Keratinocyte (primary cell): ENCODE measurements at regions not wholly inside any gene's neighbourhood (a gene's known extent, or its start where the extent isn't known, plus 50 kb on each side); places are given as distances from the start of the nearest gene placed in this dataset.

ENCODE experiments used
- DNase-seq: peaks from one replicate; pipeline ENCODE4 v3.0.0-alpha.2; 2011; ENCODE audit warnings: low read depth, missing footprints, low spot score
- FAIRE-seq: peaks from 2 replicates; lab custom pipeline; 2011; peaks lifted over from hg19 to GRCh38; lab: Jason Lieb, UNC
- H2AFZ ChIP-seq: 2 replicates; pipeline ENCODE4 v1.6.0; 2012; ENCODE audit warnings: low read length, control low read depth, inconsistent platforms; ENCODE audit not compliant: control insufficient read depth
- H3K27ac ChIP-seq: 2 replicates; pipeline ENCODE4 v1.5.1; 2011; ENCODE audit warnings: low read length; ENCODE audit not compliant: control insufficient read depth, insufficient read depth
- H3K27me3 ChIP-seq: 3 replicates; pipeline ENCODE4 v1.6.0; 2011; ENCODE audit warnings: low read length; ENCODE audit not compliant: control insufficient read depth, insufficient read depth; ENCODE audit errors: extremely low read depth
- H3K36me3 ChIP-seq, 2 experiments: 2 replicates in 1 of 2; 3 replicates in 1 of 2; pipeline ENCODE4 v1.5.1; 2011; ENCODE audit warnings: low read length in 2 of 2, mild to moderate bottlenecking in 1 of 2; ENCODE audit not compliant: control insufficient read depth in 2 of 2, insufficient read depth in 2 of 2; ENCODE audit errors: extremely low read depth in 1 of 2
- H3K4me1 ChIP-seq: 3 replicates; pipeline ENCODE4 v1.5.1; 2011; ENCODE audit warnings: low read length; ENCODE audit not compliant: control insufficient read depth, insufficient read depth; ENCODE audit errors: extremely low read depth
- H3K4me2 ChIP-seq: 3 replicates; pipeline ENCODE4 v1.6.0; 2011; ENCODE audit warnings: low read depth, low read length; ENCODE audit not compliant: control insufficient read depth, insufficient read depth; ENCODE audit errors: extremely low read depth
- H3K4me3 ChIP-seq, 3 experiments: fragments of 200-600 bp in 1 of 3; sonication (generic) in 1 of 3; 2 replicates in 2 of 3; 3 replicates in 1 of 3; pipeline ENCODE4 v1.5.1; 2011 to 2016; ENCODE audit warnings: low read length in 3 of 3, mild to moderate bottlenecking in 3 of 3, control low read depth in 2 of 3, inconsistent platforms in 1 of 3, low read depth in 1 of 3, mixed read lengths in 1 of 3, mixed run types in 1 of 3, moderate library complexity in 1 of 3; ENCODE audit not compliant: control insufficient read depth in 2 of 3, insufficient read depth in 2 of 3; ENCODE audit errors: extremely low read depth in 1 of 3
- H3K79me2 ChIP-seq: 2 replicates; pipeline ENCODE4 v1.6.0; 2012; ENCODE audit warnings: low read length; ENCODE audit not compliant: control insufficient read depth, insufficient read depth
- H3K9ac ChIP-seq: 3 replicates; pipeline ENCODE4 v1.6.0; 2011; ENCODE audit warnings: low read length; ENCODE audit not compliant: control insufficient read depth, insufficient read depth; ENCODE audit errors: extremely low read depth
- H3K9me1 ChIP-seq: 3 replicates; pipeline ENCODE4 v1.6.0; 2011; ENCODE audit warnings: low read length; ENCODE audit not compliant: control insufficient read depth, insufficient read depth; ENCODE audit errors: extremely low read depth
- H3K9me3 ChIP-seq: 2 replicates; pipeline ENCODE4 v1.5.1; 2012; ENCODE audit warnings: low read depth, low read length; ENCODE audit not compliant: control insufficient read depth
- H4K20me1 ChIP-seq: 3 replicates; pipeline ENCODE4 v1.6.0; 2011; ENCODE audit warnings: low read length; ENCODE audit not compliant: control insufficient read depth, insufficient read depth; ENCODE audit errors: extremely low read depth
- CTCF ChIP-seq, 3 experiments: IDR thresholded peaks in 1 of 3; conservative IDR thresholded peaks in 1 of 3; optimal IDR thresholded peaks in 1 of 3; 2 replicates in 2 of 3; 3 replicates in 1 of 3; pipeline versions ENCODE3 to v1.5.1; 2011; ENCODE audit warnings: low read length in 3 of 3, mild to moderate bottlenecking in 3 of 3, moderate library complexity in 2 of 3, control low read depth in 1 of 3, inconsistent platforms in 1 of 3; ENCODE audit not compliant: insufficient read depth in 2 of 3; ENCODE audit errors: extremely low read depth in 1 of 3
- EZH2 ChIP-seq: IDR thresholded peaks from one replicate; pipeline ENCODE4 v1.6.1; 2012; ENCODE audit warnings: inconsistent platforms, mild to moderate bottlenecking, low read length, moderate library complexity
- dilution Hi-C: fragments of 300-500 bp; cut with MboI; formaldehyde crosslinking; loops from one replicate; pipeline ENCODE4 v1.7.0; 2020; ENCODE audit warnings: low sequenced_read_pairs; ENCODE audit not compliant: extremely low pct_ligation_motif_present

- FAIRE-seq (no peak), DNase-seq (no peak)
- dilution Hi-C loops: no loop called here
- H3K9ac ChIP-seq: no peak overlapping the region
- TF ChIP-seq CTCF (optimal IDR thresholded peaks at IDR 0.05 in 1 of 3, IDR thresholded peaks at IDR 0.05 in 1 of 3, conservative IDR thresholded peaks at IDR 0.05 in 1 of 3; ENCODE audit: extremely low read depth in 1 of 3, insufficient read depth in 2 of 3, low read length in 3 of 3) (no peak), EZH2 (no peak)
- no peak overlapping the region for H3K27ac ChIP-seq
- H3K36me3 ChIP-seq: no peaks in the 10 kb centered on the region
- H3K4me2 ChIP-seq: no peak overlapping the region
- no peak overlapping the region for H3K4me3 ChIP-seq
- no peaks in the 10 kb centered on the region for H3K79me2 ChIP-seq
- H2AFZ ChIP-seq: no peak overlapping the region
- no peaks in the 10 kb centered on the region for H3K9me1 ChIP-seq
- H3K4me1 ChIP-seq: no peaks in the 10 kb centered on the region
- no peaks in the 10 kb centered on the region for H3K27me3 ChIP-seq
- no peaks in the 10 kb centered on the region for H3K9me3 ChIP-seq
- H4K20me1 ChIP-seq: no peaks in the 10 kb centered on the region
Observed at GRCh38 chr6:74182992-74183391, 487.0 kb downstream of the CD109 start.

- no peak overlapping the region for H3K9ac ChIP-seq
- no peaks in the 10 kb centered on the region for H3K9me1 ChIP-seq
- TF ChIP-seq CTCF (optimal IDR thresholded peaks at IDR 0.05 in 1 of 3, IDR thresholded peaks at IDR 0.05 in 1 of 3, conservative IDR thresholded peaks at IDR 0.05 in 1 of 3; ENCODE audit: extremely low read depth in 1 of 3, insufficient read depth in 2 of 3, low read length in 3 of 3) (no peak), EZH2 (no peak)
- FAIRE-seq: no peak
- H3K4me2 ChIP-seq: no peak overlapping the region
- H3K27ac ChIP-seq: no peak overlapping the region
- no peaks in the 10 kb centered on the region for H4K20me1 ChIP-seq
- no peaks in the 10 kb centered on the region for H3K79me2 ChIP-seq
- H2AFZ ChIP-seq: no peak overlapping the region
- H3K27me3 ChIP-seq: no peaks in the 10 kb centered on the region
- H3K36me3 ChIP-seq: no peaks in the 10 kb centered on the region
- no peak for DNase-seq
- dilution Hi-C loops: no loop called here
- no peak overlapping the region for H3K4me3 ChIP-seq
- no peaks in the 10 kb centered on the region for H3K4me1 ChIP-seq
- H3K9me3 ChIP-seq: no peaks in the 10 kb centered on the region
Observed at GRCh38 chr6:74181471-74181870, 485.5 kb downstream of the CD109 start.
